ENCODE measurements at regions not wholly inside any gene's neighbourhood (a gene's known extent, or its start where the extent isn't known, plus 50 kb on each side); places are given as distances from the start of the nearest gene placed in this dataset.

GRCh38 chr11:45431046-45432018, 145.2 kb upstream of the SYT13 start:
- TF ChIP-seq, protein P1, sequence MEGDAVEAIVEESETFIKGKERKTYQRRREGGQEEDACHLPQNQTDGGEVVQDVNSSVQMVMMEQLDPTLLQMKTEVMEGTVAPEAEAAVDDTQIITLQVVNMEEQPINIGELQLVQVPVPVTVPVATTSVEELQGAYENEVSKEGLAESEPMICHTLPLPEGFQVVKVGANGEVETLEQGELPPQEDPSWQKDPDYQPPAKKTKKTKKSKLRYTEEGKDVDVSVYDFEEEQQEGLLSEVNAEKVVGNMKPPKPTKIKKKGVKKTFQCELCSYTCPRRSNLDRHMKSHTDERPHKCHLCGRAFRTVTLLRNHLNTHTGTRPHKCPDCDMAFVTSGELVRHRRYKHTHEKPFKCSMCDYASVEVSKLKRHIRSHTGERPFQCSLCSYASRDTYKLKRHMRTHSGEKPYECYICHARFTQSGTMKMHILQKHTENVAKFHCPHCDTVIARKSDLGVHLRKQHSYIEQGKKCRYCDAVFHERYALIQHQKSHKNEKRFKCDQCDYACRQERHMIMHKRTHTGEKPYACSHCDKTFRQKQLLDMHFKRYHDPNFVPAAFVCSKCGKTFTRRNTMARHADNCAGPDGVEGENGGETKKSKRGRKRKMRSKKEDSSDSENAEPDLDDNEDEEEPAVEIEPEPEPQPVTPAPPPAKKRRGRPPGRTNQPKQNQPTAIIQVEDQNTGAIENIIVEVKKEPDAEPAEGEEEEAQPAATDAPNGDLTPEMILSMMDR (IDR thresholded peaks at IDR 0.05; ENCODE audit: borderline replicate concordance, extremely low read depth, low read length, poor library complexity, severe bottlenecking) = no peak
- TF ChIP-seq EZH2 (IDR thresholded peaks at IDR 0.05; ENCODE audit: borderline replicate concordance, low read depth, low read length, severe bottlenecking) = no peak

All from DND-41 (cell line).